ENCODE measurements at regions not wholly inside any gene's neighbourhood (a gene's known extent, or its start where the extent isn't known, plus 50 kb on each side); places are given as distances from the start of the nearest gene placed in this dataset.

DNA sequence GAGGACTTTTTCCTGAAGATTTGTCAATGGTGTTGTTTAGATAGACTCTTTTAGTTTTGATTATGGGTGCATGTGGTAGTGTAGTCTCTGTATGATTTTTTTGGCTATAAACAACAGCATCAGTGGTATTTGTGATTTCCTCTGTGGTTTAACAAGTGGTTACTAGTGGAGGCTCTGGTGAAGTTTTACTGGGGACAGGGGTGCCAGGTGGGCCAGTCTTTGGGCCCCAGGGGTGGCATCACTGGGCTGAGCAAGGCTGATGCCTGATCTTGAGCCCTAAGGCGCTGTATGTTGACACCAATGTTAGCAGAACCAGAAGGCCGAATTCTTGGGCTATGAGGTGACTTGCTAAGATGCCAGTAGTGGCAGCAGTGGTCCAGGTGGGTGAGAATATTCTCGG is 811.4 kb downstream of the DACH1 start:
- H3K4me1 ChIP-seq: no peaks in the 10 kb centered on the region
- H3K36me3 ChIP-seq: no peaks in the 10 kb centered on the region
- H3K4me3 ChIP-seq: no peak overlapping the region
- H3K9me3 ChIP-seq (replicated peaks): peaks cover 38% of the 10 kb centered on the region
- no peak overlapping the region for H3K27ac ChIP-seq (replicated peaks)
- no peak for DNase-seq
- H3K27me3 ChIP-seq (ENCODE audit: low read depth): no peaks in the 10 kb centered on the region
- intact Hi-C loops (cut with micrococcal nuclease): no loop called here
- TF ChIP-seq, protein P1, sequence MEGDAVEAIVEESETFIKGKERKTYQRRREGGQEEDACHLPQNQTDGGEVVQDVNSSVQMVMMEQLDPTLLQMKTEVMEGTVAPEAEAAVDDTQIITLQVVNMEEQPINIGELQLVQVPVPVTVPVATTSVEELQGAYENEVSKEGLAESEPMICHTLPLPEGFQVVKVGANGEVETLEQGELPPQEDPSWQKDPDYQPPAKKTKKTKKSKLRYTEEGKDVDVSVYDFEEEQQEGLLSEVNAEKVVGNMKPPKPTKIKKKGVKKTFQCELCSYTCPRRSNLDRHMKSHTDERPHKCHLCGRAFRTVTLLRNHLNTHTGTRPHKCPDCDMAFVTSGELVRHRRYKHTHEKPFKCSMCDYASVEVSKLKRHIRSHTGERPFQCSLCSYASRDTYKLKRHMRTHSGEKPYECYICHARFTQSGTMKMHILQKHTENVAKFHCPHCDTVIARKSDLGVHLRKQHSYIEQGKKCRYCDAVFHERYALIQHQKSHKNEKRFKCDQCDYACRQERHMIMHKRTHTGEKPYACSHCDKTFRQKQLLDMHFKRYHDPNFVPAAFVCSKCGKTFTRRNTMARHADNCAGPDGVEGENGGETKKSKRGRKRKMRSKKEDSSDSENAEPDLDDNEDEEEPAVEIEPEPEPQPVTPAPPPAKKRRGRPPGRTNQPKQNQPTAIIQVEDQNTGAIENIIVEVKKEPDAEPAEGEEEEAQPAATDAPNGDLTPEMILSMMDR (IDR thresholded peaks at IDR 0.05; ENCODE audit: borderline replicate concordance): no peak

DNA sequence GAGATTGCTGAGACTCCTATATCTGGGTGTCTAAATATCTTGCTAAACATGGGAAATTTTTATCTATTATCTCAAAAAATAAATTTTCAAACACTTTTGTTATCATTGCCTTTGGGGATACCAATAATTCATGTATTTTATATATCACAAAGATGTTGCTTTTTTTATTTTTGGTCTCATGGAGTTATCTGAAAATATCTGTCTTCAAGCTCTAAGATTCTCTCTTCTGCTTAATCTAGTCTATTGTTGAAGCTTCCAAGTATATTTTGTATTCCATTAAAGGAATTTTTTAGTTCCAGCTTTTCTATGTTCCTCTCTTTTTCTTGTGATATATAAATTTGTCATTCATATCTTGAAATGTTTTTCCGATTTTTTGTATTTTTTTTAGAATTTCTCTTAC is 812.0 kb downstream of the DACH1 start:
- Histone ChIP-seq H3K4me3 (no peak overlapping the region), H3K27ac (replicated peaks) (no peak overlapping the region), H3K36me3 (no peaks in the 10 kb centered on the region), H3K9me3 (replicated peaks) (peaks cover 38% of the 10 kb centered on the region), H3K27me3 (ENCODE audit: low read depth) (no peaks in the 10 kb centered on the region), H3K4me1 (no peaks in the 10 kb centered on the region)
- TF ChIP-seq, protein P1 (IDR thresholded peaks at IDR 0.05; ENCODE audit: borderline replicate concordance): no peak
- DNase-seq: no peak
- intact Hi-C loops (cut with micrococcal nuclease): no loop called here

DNA sequence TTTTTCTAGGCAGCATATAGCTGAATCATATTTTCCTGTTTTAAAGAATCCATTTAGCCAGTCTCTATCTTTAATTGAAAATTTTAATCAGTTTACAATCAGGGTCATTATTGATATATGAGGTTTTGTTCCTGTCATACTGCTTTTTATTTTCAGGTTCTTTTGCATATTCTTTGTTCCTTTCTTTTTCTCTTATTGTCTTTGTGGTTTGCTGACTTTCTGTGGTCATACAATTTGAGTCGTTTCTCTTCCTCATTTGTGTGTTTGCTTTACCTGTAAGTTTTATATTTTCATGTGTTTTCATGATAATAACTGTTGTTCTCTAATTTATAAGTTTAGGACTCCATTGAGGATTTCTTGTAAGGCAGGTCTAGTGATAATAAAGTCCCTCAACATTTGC is 812.6 kb downstream of the DACH1 start:
- H3K36me3 ChIP-seq: no peaks in the 10 kb centered on the region
- no peaks in the 10 kb centered on the region for H3K4me1 ChIP-seq
- no peak overlapping the region for H3K4me3 ChIP-seq
- no peak overlapping the region for H3K27ac ChIP-seq (replicated peaks)
- TF ChIP-seq, protein P1 (IDR thresholded peaks at IDR 0.05; ENCODE audit: borderline replicate concordance): no peak
- H3K9me3 ChIP-seq (replicated peaks): peaks cover 38% of the 10 kb centered on the region
- DNase-seq: no peak
- H3K27me3 ChIP-seq (ENCODE audit: low read depth): no peaks in the 10 kb centered on the region
- intact Hi-C loops (cut with micrococcal nuclease): no loop called here

DNA sequence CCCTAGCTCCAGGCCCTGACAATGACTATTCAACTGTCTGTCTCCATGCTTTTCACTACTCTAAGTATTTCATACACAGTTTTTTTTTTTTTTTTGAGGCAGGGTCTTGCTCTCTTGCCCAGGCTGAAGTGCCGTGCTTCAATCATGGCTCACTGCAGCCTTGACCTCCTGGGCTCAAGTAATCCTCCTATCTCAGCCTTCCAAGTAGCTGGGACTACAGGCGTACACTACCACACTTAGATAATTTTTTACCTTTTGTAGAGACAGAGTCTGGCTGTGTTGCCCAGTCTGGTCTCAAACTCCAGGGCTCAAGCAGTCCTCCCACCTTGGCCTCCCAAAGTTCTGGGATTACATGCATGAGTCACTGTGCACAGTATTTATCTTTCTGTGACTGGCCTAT is 815.4 kb downstream of the DACH1 start:
- Histone ChIP-seq H3K4me3 (no peak overlapping the region), H3K27ac (replicated peaks) (no peak overlapping the region), H3K9me3 (replicated peaks) (peaks cover 35% of the 10 kb centered on the region), H3K4me1 (no peaks in the 10 kb centered on the region), H3K27me3 (ENCODE audit: low read depth) (no peaks in the 10 kb centered on the region), H3K36me3 (no peaks in the 10 kb centered on the region)
- intact Hi-C loops (cut with micrococcal nuclease): no loop called here
- DNase-seq: no peak
- TF ChIP-seq, protein P1 (IDR thresholded peaks at IDR 0.05; ENCODE audit: borderline replicate concordance): no peak

DNA sequence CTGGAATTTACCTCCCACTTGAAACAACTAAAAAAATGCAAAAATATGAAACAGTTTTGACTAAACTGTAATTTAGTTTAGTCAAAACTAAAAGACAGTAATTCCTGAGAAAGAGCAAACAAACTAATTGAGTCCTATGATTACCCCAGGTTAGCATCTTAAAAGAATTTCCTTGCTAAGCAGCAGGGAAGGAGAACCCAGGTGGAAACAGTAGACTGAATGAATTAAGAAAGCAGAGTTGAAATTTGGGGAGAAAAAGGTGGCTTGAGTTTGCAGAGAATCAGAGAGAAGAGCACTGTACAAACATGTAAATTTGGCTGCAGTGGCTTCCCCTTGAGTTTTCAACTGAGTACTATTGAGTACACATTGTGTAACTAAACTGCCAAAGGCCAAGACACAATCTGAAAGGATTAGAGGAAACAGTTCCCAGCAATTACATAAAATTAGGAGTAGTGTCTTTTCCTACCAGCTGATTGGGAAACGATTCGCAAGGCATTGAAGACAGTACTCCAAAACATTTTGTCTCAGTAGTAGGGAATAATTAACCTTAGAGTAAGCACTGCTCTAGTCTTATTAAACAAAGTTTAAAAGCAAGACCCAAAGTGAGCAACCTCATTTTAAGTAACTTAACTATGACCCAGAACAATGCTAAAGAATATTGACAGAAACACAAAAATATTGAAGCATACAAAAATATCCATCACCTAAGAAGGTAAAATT is 820.5 kb downstream of the DACH1 start:
- no peak overlapping the region for H3K4me3 ChIP-seq
- H3K36me3 ChIP-seq: no peaks in the 10 kb centered on the region
- no peak for DNase-seq
- intact Hi-C loops (cut with micrococcal nuclease): no loop called here
- TF ChIP-seq, protein P1 (IDR thresholded peaks at IDR 0.05; ENCODE audit: borderline replicate concordance): no peak
- no peaks in the 10 kb centered on the region for H3K4me1 ChIP-seq
- no peak overlapping the region for H3K27ac ChIP-seq (replicated peaks)
- no peaks in the 10 kb centered on the region for H3K27me3 ChIP-seq (ENCODE audit: low read depth)
- no peaks in the 10 kb centered on the region for H3K9me3 ChIP-seq (replicated peaks)

All from left ventricle myocardium inferior (tissue), 1 donor.